Fibroblast of skin of left biceps (primary cell): ENCODE measurements at regions not wholly inside any gene's neighbourhood (a gene's known extent, or its start where the extent isn't known, plus 50 kb on each side); places are given as distances from the start of the nearest gene placed in this dataset.
"Not testable (repeated sequence)": the region's sequence is repeated elsewhere in the genome, so short reads cannot be mapped to it uniquely, and the experiment has no call there.

Source experiments
- DNase-seq, 2 experiments: peaks; one replicate each; pipeline ENCODE4 v3.0.0-alpha.2; 2013; ENCODE audit warnings: low read depth in 2 of 2

DNA sequence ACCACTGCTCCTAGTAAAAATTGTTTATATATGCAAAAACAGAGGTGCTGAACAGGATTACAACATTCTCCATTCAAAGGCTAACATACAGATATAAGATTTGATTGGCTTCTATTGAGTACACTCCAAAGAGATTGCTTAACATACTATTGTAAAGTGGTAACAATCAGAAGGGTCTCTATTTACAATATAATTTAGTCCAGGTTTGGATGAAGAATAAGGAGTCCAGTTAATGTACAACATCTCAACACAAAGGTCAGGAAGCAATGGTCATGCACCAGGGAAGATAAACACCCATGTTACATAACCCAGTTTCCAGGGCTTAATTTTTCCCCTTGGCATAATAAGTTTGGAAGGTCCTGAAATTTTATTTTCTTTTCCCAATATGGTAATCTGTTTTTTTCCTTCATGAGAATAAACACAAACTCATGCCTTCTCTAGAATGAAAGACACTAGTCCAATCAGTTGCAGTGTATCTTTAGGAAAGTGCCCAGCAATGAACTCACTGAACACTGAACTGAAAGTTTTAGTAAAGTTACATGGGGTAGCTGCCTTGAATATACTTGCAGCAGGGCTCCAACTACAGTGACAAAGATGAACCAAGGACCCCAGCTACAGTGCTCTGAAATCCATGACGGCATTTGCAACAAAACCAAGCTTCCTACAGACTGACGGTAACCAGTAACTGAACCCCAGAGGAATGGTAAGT, 255.3 kb upstream of the GJE1 start:
- no peak for DNase-seq

DNA sequence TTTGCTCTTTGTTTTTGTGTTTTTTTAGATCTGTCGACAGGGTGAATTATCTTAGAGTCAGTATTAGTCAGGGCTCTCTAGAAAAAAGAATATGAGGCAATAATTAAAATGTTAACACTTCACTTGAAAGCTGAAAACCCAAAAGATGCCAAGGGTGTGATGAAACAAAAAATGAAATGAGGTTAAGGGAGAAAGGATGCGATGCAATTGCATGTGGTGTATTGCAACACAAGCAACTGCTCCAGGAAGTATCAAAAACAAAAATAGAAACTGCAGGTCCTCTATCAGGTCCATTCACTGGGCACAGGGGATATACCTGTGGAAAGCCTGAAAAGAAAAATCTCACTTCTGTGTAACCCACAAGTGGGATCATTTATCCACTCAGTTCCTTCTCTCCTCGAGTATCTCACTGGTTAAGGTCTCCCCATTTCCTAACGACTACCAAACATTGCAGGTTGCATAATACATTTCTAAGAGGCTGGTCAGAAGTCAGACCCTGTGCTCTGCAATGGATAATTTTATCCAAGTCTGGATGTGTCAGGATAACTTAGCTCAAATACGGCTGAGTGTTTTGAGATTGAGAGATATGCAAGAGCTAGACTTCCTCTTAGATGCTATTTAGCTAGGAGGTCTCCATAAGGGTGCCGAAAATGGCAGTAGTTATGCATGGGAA, 257.7 kb upstream of the GJE1 start:
- DNase-seq: peak; percentile 9 to 30

- DNase-seq: not testable (repeated sequence)
These were observed 263.2 kb upstream of the GJE1 start for GRCh38 chr6:141869509-141869908.

- no peak for DNase-seq
These were observed 265.0 kb upstream of the GJE1 start for GRCh38 chr6:141867767-141868166.

- no peak for DNase-seq
These were observed 265.8 kb upstream of the GJE1 start for GRCh38 chr6:141866731-141867497.

DNA sequence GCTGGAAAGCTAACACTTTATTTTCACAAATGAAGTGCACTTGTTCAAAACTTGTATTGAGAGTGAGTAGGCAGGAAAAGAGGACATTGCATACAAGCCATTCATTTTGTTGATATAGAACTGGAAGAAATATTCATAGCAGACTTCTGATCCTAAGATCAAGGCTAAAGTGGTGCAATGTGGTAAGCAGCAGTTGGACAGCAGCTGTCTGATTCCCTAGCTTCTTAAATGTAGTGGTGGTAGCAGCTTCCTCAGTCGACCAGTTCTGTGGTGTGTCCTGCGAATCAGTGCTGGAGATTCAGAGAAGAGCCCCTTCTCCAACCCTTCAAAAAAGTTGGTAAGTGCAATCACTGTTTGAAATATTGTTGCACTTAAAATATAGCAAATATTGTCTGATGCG, 281.7 kb upstream of the GJE1 start:
- no peak for DNase-seq

DNA sequence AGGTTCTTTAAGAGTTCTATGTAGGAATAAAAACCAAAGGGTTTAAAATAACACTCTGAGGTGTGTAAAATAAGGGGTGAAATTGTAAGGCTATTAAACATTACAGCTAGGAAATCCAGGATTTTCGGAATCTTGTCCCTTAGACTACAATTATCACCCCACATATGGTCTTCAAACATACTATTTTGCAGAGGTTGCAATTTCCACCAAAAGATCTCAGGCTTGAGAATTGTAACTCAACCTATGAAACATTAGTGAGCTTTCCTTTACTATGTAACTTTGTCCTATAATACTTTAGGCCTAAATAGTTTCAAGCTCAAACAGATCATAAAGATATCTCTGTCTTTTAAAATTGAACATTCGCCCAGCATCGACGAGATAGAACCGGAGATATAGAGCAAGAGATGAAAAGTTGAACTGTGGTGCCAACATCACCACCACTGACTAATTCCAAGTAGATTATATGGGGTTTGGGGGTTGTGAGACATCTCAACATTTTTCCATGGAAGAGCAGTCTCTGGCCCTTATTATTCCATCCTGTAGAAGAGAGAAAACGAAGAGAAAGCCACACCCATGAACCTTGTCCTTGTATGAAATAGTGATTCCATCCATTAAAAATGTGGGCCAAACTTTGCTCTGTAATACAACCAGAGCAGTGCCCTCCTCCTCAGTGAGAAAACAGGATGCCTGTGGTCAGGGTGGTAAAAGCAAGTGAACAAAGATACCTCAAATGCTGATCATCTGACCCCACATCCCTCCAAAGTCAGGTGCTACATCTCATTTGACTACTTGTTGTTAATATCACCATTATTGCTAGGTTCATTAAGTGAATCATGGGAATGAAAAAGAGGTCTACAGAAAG, 284.5 kb upstream of the GJE1 start:
- DNase-seq: no peak

DNA sequence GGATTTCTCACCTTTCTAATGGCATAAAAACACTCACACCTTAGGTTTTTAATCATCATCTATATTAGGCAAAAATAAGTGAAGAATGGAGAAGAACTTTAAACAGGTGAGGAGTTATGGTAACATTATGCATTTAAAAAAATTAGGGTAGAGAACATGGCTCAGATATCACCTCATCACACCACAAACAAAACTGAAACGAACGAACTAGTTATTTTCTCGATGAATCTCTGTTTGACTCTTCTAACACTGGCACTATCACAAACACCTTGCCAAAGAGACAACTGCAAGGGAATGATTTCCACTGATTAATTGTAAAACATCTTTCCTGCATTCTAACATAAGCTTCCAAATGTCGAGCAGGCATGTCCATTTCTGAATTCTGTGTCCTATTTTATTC, 286.1 kb upstream of the GJE1 start:
- DNase-seq: no peak

GRCh38 chr6:141843178-141843834, 289.4 kb upstream of the GJE1 start:
- DNase-seq: no peak

- DNase-seq: no peak
These were observed 299.6 kb upstream of the GJE1 start for GRCh38 chr6:141833001-141833655.

- DNase-seq: no peak
These were observed 302.2 kb upstream of the GJE1 start for GRCh38 chr6:141830530-141830929.

DNA sequence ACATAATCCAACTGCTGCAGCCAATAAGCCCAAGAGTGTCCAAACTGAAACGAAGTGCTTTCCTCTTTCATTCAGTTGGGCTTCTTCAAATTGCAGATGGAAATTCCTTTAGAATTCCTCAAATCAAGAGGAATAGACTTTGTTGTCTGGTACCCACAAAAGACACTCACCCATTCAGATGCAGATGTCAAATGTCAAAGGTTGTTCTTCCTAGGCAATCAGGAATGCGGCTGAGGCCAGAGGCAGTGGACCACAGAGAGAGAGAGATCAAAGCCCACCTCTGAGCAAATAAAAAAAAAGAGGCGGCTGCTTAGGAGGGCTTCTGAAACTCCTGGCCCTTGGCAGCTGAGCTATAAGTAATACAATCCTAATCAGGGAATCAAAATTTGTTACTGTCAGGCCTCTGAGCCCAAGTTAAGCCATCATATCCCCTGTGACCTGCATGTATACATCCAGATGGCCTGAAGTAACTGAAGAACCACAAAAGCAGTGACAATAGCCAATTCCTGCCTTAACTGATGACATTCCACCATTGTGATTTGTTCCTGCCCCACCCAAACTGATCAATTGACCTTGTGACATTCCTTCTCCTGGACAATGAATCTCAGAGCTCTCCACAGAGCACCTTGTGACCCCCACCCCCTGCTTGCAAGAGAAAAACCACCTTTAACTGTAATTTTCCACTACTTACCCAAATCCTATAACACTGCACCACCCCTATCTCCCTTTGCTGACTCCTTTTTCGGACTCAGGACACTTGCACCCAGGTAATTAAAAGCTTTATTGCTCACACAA, 303.0 kb upstream of the GJE1 start:
- no peak for DNase-seq

GRCh38 chr6:141824350-141824749, 308.4 kb upstream of the GJE1 start:
- DNase-seq: no peak

- DNase-seq: not testable (repeated sequence)
These were observed 317.7 kb upstream of the GJE1 start for GRCh38 chr6:141815039-141815438.

DNA sequence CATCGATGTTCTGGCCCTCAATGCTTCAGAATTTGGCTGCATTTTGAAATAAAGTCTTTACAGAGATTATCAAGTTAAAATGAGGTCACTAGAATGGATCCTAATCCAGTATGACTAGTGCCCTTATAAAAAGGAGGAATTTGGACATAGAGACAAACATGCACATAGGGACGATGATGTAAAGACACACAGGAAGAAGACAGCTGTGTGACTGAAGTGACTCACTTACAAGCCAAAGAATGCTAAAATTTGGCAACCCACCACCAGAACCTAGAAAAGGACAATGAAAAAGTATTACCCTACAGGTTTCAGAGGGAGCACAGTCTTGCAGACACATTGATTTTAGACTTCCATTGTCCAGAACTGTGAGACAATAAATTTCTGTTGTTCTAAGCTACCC, 322.8 kb upstream of the GJE1 start:
- no peak for DNase-seq

GRCh38 chr6:141808662-141809061, 324.1 kb upstream of the GJE1 start:
- no peak for DNase-seq

DNA sequence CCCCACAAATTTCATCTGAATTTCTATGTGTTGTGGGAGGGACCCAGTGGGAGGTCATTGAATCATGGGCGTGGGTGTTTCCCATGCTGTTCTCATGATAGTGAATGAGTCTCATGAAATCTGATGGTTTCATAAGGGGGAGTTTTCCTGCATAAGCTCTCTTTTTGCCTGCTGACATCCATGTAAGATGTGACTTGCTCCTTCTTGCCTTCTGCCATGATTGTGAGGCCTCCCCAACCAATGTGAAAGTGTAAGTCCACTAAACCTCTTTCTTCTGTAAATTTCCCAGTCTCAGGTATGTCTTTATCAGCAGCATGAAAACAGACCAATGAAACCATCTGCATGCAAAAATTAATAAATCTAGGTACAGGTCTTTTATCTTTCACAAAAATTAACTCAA, 331.8 kb upstream of the GJE1 start:
- DNase-seq: not testable (repeated sequence)

DNA sequence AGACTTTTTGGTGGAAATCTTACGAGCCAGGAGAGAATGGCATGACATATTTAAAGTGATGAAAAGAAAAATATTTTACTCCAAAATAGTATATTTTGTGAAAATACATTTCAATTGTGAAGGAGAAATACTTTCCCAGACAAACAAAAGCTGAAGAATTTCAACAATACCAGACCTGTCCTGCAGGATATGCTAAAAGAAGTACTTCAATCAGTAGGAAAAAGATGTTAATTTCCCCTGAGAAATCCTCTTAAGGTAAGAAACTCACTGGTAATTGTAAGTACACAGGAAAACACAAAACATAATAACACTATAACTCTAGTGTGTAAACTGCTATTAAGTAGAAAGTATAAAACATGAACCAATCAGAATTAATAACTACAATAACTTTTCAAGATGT, 341.8 kb upstream of the GJE1 start:
- DNase-seq: no peak

DNA sequence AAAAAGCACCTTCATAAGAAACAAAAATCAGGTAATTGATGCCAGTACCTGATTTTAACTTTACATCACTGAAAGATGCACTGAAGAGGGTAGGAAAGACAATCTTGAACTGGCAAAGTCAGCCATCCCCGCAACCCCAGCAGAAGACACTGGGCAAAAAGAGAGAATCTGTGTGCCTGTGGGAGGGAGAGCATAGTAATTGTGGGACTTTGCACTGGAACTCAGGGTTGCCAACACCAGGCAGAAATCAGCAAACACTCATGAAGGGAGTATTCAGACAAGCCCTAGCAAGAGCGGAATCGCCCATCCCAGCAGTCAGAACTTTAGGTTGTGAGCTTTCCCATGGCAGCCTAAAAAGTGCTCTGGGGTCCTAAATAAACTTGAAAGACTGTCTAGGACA, 344.6 kb upstream of the GJE1 start:
- DNase-seq: no peak

DNA sequence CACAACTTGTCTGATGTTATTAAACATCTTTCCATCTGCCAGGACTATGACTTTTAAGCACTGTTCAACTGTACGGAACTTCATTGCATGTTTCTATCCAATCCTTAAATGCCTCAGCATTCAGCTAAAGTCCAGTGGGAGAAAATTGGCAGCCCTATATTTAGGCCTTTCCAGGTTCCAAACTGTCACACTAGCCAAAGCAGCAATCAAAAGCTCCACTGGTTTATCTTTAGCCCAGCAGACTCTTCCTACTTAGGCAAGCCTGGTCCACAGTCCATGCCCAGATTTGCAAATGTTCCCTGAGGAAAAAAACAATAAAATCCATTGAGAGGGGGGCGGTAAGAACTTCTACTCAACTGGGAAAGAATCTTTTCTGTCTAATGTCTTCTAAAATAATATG, 349.1 kb upstream of the GJE1 start:
- DNase-seq: no peak
